LHCN-M2 (cell line): ENCODE measurements at regions not wholly inside any gene's neighbourhood (a gene's known extent, or its start where the extent isn't known, plus 50 kb on each side); places are given as distances from the start of the nearest gene placed in this dataset.
"Not testable (repeated sequence)": the region's sequence is repeated elsewhere in the genome, so short reads cannot be mapped to it uniquely, and the experiment has no call there.

Source experiments
- DNase-seq: peaks from one replicate; pipeline ENCODE4 v3.0.0-alpha.2; 2012; ENCODE audit warnings: low read depth

DNA sequence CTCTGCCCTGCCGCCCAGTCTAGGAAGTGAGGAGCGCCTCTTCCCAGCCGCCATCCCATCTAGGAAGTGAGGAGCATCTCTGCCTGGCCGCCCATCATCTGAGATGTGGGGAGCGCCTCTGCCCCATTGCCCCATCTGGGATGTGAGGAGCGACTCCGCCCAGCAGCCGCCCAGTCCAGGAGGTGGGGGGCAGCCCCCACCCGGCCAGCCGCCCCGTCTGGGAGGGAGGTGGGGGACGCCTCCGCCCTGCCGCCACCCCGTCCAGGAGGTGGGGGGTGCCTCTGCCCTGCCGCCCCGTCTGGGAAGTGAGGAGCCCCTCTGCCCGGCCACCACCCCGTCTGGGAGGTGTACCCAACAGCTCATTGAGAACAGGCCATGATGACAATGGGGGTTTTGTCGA, 146.0 kb upstream of the RAB6C start:
- not testable (repeated sequence) for DNase-seq

DNA sequence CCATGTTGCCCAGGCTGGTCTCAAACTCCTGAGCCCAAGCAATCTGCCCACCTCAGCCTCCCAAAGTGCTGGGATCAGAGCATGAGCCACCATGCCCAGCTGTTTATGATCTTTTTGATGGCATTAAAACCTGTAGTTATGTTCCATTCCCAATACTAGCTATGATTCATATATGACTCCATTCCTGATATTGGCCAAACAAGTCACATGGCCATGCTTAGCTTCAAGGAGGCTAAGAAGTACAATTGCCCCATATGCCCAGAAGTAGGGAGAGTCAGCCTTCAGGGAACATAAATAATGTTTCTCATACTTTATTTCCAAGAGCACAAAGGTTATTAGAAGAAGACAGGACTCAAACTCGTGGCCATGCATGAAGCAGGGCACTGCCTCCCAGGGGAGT, 132.4 kb upstream of the RAB6C start:
- no peak for DNase-seq

DNA sequence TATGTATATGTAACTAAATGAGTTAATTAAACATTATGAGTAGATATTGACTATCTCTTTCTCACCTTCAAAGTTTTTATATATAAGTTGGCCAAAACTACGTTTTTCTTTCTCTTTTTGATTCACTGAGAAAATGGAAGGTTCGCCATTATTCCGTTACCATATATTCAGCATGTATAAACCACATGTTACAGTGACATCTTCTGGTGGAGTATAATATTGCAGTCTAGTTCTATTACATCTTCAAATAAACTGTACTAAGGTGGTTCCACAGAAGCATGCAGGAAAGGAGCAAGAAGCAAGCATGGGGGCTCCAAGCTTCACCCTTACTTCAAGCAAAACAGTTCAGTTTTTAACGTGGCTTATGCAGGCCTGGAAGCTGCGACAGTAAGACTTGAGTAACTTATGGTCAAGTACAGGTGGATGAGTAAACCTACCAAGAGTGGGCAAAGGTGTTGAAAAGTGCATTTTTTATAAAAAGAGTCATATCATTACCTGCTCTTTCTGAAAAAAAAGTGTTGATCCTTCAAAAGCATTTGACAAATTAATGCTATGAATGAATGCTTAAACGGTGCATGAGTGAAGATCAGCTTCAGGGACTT, 129.8 kb upstream of the RAB6C start:
- DNase-seq: peak; percentile 58

DNA sequence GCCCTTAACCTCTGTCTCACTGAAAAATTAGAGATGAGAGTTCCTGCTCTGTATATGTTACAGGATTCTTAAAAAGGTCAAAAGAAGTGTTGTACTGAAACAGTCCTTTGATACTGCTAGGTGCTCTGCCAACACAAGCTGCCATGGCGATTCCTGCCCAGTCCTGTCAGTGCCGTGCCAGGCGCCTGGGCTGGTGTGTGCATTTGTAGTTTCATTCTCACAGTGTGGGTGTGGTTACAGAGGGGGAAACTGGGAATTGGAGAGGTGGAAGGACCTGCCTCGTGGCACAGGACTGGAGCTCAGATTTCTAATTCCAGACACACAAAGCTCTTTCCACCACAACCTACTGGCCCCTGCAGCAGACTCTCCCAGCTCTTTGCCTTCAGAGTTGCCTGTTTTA, 122.3 kb upstream of the RAB6C start:
- DNase-seq: no peak

DNA sequence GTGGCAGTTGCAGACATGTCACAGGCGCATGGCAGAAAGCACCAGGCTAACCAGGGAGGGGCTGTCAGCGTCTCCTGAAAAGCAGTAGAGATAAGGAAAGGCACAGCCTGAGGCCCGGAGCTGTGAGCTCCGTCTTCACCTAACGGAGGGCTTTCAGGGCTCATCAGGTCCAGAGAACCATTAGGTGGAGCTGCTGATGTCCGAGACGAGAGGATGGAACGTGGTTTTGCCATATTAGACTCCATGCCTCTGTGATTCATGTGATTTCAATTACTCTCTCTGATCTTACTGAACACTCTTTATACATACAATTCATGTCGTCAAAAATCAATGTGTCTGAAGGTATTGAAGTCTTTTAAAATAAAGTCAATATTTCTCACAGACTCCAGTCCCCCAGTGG, 120.3 kb upstream of the RAB6C start:
- DNase-seq: no peak

DNA sequence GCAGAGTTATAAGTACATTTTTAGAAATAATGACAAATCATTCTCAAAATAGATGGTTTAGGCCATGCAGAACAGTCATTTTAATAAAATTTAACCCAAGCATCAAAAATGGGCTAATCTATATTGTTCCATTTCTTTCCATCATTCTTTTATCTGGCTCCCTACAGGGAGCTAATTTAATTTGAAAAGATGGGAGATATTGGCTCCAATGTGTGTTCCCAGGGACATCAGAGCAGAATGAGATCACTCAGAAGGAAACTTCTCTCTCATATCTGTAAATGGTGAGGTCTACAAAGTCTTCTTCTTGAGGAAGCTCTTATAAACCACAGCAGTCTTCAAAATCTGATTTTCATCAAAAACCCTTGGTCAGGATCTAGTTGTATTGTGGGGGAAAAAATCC, 119.4 kb upstream of the RAB6C start:
- DNase-seq: no peak

DNA sequence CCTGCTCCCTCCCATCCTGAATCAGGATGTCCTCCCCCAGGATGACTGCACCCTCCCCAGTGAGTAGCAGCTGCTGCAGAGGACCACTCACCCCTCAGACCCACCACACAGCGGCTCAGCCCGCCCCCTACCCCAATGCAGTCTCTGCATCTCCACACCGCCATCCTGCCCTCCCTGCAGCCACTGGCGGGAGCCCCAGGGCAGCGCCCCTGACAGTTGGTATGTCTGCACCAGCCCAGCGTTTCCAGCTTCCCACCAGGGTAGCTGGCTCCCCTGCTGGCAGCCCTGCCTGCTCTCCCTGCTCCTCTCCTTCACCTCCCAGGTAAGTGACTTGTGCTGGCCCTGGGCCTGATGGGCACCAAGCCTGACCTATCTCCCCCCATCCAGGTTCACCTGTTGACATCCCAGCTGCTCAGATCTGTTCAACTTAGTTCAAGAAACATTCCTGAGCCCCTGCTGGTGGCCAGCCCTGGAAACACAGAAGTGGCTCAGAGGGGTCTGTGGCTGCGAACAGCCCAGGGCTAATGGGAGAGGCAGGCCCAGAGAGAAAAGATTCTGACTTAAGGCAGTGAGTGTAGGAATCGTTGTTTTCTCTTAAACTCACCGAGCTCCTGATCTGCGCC, 117.7 kb upstream of the RAB6C start:
- DNase-seq: no peak

DNA sequence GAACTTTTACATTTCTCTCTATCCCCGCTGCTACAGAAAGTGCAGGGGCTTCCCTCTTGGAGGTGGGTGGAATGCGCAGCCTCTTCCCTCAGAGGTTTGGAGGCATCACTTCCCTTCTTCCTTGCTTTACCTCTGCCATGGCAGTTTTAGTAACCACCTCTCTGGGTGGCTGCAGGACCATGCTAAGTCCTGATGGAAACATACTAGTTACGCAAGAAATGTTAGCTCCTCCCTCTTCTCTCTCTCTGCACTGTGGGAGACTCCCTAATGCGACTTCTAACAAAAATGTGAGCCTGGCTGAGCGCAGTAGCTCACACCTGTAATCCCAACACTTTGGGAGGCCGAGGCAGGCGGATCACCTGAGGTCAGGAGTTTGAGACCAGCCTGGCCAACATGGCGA, 116.8 kb upstream of the RAB6C start:
- DNase-seq: no peak

DNA sequence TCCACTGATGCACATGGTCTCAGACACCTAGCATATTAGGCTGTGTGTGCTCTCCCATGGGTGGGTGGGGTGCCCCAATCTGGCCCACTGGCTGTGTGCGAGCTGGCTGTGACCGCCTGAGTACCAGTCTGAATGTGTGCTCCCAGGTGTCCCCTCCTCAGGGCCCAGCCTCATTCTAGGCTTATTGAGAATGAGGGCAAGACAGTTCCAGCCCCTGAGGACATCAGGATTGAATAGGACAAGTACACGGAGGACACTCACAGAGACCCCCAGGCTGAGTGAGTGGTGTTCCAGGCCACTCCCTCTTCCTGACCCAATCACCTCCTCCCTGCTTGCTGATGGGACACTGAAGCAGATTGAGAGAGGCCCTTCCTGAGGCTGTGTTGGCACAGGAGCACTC, 116.1 kb upstream of the RAB6C start:
- DNase-seq: no peak

DNA sequence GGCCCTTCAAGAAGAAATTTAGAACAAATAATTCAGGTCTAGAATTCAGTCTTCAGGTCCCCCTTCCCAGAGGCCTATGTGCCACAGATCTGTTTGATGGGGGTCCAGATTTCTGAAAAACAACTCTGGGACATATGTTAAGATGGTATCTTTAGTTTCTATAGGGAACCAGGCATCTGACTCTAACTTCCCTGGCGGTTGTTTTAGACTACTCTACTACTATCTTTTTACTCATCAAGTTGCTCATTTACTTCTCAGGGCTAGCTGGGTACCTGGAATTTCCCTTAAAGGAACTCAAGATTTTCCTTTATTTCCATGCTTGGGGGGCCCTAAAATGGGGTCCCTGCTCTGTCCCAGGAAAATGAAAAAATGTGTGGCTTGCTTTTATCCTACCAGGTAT, 114.7 kb upstream of the RAB6C start:
- no peak for DNase-seq

DNA sequence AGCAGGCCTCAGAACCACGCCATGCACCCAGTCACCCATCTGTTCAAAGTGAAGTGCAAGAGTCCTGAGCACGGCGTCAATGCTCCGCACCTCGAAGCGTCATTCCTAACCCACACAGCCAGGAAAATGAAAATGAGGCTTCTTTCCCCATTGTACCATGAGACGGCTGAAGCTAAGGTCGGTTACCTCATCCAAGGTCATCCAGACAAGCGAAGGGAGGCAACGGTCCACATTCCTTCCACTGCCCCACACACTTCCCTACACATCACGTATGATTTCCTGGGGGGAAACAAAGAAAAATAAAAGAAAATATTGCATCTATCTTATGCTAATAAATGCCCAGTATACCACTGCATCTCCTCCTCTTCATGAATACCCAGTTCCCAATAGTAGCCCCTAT, 113.5 kb upstream of the RAB6C start:
- DNase-seq: no peak

DNA sequence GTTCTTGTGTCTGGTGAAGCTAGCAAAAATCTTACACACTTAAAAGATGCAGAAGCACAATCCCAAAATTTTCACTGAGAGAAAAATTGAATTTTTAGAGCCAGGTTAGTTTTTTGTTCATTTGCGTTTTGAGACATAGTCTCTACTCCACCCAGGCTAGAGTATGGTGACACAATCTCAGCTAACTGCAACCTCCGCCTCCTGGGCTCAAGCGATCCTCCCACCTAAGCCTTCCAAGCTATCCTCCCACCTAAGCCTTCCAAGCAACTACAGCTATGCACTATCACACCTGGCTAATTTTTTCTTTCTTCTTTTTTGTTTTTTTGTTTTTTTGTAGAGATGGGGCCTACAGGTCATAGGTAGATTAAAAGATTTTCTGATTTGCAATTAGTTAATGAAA, 113.1 kb upstream of the RAB6C start:
- DNase-seq: no peak

DNA sequence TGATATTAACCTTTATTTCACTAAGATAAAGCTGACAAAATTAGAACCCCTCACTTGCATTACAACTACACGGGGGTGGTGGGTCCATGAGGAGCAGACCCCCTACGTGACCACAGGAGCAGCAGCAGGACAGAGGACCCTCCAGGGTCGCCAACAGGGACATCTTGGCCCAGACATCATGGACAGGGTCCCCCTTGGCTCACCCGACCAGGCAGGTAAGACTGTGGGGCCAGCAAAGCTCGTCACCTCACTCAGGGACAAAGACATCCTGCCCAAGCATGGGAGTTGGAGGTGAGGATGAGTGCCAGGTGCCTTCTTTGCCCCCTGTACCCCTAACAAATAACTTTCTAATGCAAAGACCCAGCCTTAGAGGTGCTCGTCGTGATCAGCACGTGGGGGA, 111.3 kb upstream of the RAB6C start:
- DNase-seq: no peak

DNA sequence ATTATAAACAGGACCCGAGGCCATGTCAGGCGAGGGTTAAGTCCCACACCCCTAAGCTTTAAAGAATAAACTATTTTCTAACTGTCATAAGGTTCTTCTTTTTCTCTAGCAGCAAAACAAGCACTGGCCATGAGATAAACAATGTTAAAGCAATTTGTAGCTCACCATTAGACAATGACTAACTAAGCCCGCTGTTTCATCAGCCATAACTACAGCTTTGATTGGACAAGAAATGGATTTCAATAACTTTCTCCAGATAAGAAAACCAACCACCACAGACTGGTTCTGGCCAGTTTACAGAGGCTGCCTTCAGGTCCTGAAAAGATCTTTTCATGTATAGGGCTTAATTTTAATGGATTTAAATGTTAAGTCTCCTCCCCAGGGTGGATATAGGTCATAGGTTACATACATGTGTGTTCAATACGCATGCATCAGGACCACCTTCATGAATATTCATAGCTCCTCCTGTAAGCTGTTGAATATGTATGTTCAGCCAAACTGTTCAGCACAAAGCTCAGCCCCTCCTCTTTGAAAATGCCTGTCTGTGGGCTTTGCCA, 108.7 kb upstream of the RAB6C start:
- no peak for DNase-seq

DNA sequence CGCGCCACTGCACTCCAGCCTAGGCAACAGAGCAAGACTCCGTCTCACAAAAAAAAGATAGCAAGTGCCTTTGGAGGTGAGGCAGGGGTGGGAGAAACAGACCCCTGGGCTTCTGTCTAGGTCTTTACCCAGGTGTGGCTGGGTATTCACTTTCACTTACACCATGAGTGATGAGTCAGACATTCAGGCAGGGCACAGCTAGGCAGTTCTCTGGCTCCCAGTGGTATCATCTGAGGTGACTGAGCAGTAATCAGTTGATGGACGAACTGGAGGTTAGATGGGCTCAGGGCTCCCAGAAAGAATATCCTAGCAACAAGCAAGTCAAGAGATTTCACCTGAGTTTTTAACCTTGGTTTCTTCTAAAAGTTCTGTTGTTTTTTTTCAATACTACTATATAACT, 107.0 kb upstream of the RAB6C start:
- DNase-seq: no peak

DNA sequence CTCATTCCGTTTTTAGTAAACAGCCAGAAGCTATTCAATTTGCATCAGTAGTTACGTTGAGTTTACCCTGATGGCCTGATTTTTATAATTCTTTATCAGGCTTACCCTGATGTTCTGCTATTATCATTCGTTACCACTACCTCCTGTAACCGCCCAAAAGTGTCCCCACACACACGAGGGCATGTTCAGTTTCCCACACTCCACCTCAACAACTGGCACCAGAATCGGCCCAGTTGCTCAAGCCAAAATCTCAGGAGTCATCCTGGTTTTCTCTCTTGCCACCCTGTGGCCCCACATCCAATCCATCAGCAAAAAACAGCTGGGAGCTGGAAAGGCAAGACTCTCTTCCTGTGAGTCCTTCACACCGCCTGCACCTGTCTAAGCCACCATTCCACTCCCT, 102.9 kb upstream of the RAB6C start:
- DNase-seq: no peak

DNA sequence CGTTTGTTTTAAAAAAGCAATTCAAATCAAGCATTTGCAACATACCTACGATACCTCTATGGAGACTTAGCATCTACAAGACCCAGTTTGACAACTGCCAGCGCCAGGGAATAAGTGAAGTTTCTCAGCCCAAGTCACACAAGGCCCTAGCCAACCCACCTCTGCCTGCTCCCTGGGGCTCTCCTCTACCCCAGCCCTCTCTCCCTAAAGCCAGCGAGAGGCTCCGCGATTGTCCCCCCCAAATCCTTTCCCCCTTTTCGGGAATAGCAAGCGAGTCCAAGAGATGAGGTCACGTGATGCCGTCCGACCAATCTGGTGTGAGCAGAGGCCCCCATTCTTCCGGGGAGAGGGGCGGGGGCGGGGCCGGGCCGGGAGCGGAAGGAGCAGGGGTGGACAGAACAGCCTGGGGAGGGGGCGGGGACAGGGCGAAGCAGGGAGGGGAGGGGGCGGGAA, 102.2 kb upstream of the RAB6C start:
- no peak for DNase-seq

DNA sequence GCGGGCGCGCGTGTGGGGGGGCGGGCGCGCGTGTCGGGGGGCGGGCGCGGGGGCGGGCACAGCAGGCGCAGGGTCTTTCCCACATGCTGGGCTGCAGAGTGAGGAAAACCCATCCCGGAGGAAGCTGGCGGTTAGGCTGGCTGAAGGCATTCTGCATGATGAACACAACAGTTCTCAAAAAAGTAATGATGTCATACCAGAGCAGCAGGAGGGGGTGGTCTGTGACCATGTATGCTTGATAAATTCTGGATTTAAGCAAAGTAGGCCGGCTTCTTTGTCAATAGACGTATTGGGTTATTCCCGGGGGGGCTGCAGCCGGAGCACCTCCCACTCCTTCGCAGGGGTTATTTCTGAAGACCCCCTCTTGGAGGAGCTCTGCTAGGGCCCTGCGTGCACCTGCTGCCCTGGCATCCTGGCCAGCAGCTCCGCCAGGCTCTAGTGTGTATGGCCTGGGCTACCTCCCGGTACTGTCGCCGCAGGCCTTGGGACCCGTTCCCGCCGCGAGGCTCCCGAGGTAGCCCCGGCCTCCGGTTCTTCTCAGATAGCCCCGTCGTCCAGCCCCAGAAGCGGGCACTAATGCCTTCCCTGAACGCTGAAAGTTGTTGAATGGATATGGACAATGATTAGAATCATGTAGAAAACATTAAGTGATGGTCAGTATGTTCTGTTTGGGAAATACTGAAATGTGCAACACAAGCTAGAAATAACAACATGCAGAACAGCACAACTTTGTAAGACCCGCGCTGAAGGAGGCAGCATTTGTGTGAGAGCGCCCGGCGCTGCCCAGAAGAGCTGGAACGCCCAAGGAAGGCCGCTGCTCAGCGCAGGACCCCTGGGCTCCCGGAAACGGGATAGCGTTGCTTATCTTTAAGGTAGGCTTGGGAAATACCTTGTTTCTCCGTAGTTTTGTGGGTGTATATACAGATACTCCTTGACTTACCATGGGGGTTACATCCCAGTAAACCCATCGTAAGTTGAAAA, 101.4 kb upstream of the RAB6C start:
- DNase-seq: no peak

DNA sequence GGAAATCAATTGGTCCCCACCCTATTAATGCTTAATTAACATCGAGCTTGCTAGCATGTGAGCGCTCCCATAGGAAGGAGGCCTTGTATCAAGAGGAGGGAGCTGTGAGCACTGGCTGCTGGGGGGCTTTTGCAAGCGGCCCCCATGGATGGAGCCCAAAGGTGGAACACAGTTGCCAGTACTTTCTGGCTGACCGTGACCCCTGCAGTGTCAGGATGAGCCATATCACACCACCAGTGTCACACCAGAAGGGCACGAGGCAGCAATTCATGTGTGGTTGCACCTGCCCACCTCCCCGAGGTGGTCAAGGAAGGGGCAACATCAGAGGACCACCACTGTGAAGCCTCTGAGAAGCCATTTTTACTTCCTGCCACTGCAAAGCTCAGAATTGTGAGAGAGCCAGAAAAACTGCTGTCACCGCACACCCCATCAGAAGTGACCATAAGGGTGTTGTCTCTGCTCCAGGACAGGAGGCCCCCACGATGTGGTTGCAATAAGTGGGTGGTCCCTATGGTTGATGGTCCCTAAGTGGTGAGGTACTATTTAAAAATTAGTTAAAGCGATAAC, 99.8 kb upstream of the RAB6C start:
- no peak for DNase-seq

DNA sequence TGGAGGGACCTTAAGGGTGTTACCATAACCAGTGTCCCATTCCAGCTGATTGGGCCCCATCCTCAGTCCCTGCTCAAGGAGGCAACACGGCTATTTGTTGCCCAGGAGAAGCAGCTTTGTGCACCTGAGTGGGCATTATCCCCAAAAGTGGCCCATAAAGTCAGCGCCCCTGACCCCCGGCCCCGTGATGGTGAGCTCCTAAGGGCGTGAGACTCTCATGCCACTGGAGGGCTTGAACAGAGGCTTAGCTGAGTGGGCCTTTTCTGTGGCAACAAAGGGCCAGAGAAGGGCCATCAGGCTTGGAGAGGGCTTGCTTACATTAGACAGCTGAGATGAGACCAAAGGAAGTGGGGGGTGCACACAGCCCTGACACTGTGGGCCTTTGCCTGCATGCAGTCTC, 99.2 kb upstream of the RAB6C start:
- DNase-seq: no peak

DNA sequence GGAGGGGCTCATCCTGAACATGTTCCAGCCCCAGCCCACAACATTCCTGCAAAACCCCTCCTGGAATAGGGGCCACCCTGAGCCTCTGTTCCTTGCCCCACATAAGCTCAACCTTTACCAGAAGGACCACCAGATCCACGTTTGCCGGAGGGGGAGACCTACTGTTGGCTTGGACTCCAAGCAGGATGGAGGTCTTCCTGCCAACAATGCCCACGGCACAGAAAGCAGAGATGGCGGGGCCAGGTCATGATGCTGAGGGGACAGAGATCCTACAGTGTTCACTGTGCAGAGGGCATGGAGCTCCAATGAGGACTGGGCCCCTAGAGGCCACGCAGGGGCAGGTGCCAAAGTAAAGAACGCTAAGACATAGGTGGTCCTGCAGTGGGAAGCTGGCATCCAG, 98.5 kb upstream of the RAB6C start:
- DNase-seq: no peak

DNA sequence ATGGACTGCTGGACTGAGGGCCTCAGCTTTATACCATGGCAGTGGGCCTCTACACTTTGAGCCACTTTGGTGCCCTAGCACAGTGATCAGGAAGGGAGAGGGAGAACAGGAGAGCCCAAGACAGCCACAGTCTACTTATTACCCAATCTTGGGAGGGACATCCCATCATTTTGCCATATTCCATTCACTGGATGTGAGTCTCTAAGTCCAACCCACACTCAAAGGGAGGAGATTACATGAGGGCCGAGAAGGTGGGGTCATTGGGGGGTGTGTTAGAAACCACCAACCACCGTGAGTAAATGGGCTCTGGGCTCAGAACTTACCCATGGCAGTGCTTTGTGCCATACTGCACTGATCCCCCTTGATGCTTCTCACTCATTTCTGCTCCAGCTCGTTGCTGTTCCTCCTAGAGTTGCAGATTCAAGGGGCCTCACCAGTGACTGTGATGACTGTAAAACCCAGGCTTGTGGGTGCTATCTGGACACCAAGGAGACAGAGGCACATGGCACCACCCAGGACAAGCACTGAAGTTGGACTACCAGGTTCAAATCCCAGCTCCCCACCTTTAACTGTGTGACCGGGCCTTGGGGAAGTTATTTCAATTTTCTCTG, 97.6 kb upstream of the RAB6C start:
- DNase-seq: no peak
